Panc1 (cell line): ENCODE measurements at regions not wholly inside any gene's neighbourhood (a gene's known extent, or its start where the extent isn't known, plus 50 kb on each side); places are given as distances from the start of the nearest gene placed in this dataset.

Experiments
- ATAC-seq: fragments of 200-7000 bp; cut with Tn5 transposase; 2 replicates; pipeline ENCODE4 v1.9.1; 2020; ENCODE audit warnings: mild to moderate bottlenecking, moderate library complexity
- BruUV-seq: library from RNA; stranded (reverse); fragments of 400-500 nt; replicated peaks from 2 replicates; lab custom pipeline; 2021; lab: Mats Ljungman, UMichigan
- CTCF ChIA-PET: fragments of 300-600 bp; sonication (Branson Sonifier 250); formaldehyde crosslinking; loops from one replicate; lab custom pipeline; 2022; ENCODE audit warnings: antibody characterized with exemption; lab: Charles Lee
- POLR2A ChIA-PET: fragments of 300-600 bp; sonication (Branson Sonifier 250); formaldehyde crosslinking; loops from one replicate; lab custom pipeline; 2022; ENCODE audit warnings: antibody characterized with exemption; lab: Charles Lee
- DNase-seq: peaks from one replicate; pipeline ENCODE4 v3.0.0-alpha.2; 2010; ENCODE audit warnings: low read depth, low spot score
- H3K27ac ChIP-seq: 2 replicates; pipeline ENCODE4 v1.5.1; 2011; ENCODE audit warnings: mild to moderate bottlenecking, low read length, inconsistent platforms
- H3K27me3 ChIP-seq: fragments of 200-500 bp; sonication (Bioruptor generic); 2 replicates; pipeline ENCODE4 v1.6.0; 2014; ENCODE audit warnings: low read length, inconsistent platforms; ENCODE audit not compliant: control insufficient read depth, insufficient read depth
- H3K36me3 ChIP-seq: fragments of 200-500 bp; sonication (Bioruptor generic); 2 replicates; pipeline ENCODE4 v1.5.1; 2014; ENCODE audit warnings: inconsistent platforms, mild to moderate bottlenecking, low read length, moderate library complexity; ENCODE audit not compliant: control insufficient read depth, insufficient read depth
- H3K4me1 ChIP-seq: 2 replicates; pipeline ENCODE4 v1.5.1; 2011; ENCODE audit warnings: inconsistent platforms, mild to moderate bottlenecking, low read length, moderate library complexity; ENCODE audit not compliant: control insufficient read depth, insufficient read depth
- H3K4me3 ChIP-seq, 2 experiments: 2 replicates each; pipeline ENCODE4 v1.5.1; 2011 to 2012; ENCODE audit warnings: low read depth in 2 of 2, low read length in 2 of 2, mild to moderate bottlenecking in 2 of 2, inconsistent platforms in 1 of 2, moderate library complexity in 1 of 2
- H3K9me3 ChIP-seq: fragments of 200-500 bp; sonication (Bioruptor generic); 2 replicates; pipeline ENCODE4 v1.5.1; 2014; ENCODE audit warnings: low read depth, mild to moderate bottlenecking, inconsistent platforms, low read length, moderate library complexity; ENCODE audit not compliant: control insufficient read depth, insufficient read depth
- CTCF ChIP-seq: fragments of 450-650 bp; IDR thresholded peaks from 2 replicates; pipeline ENCODE4 v1.5.1; 2017; ENCODE audit warnings: mild to moderate bottlenecking
- POLR2AphosphoS5 ChIP-seq: IDR thresholded peaks from 2 replicates; pipeline ENCODE4 v1.6.1; 2012; ENCODE audit warnings: mild to moderate bottlenecking, low read depth, low read length, moderate library complexity
- SIN3A ChIP-seq: IDR thresholded peaks from 2 replicates; pipeline ENCODE4 v1.6.1; 2012; ENCODE audit warnings: low read depth, mild to moderate bottlenecking, low read length, moderate library complexity, borderline replicate concordance; ENCODE audit not compliant: insufficient read depth
- TCF7L2 ChIP-seq: IDR thresholded peaks from 2 replicates; pipeline ENCODE4 v1.6.1; 2011; ENCODE audit warnings: mild to moderate bottlenecking, low read depth, low read length, inconsistent platforms
- in situ Hi-C: cut with HindIII; loops from 2 replicates; pipeline ENCODE4 v1.10.0; 2016; ENCODE audit warnings: low sequenced_read_pairs, low pct_unique_long_range_greater_than_20kb
- intact Hi-C: fragments of 100-400 bp; cut with micrococcal nuclease; formaldehyde crosslinking; loops from one replicate; pipeline ENCODE4 v1.10.0; 2022; ENCODE audit not compliant: unreplicated experiment
- TF ChIP-seq, protein P1 (sequence below), 2 experiments: IDR thresholded peaks; 2 replicates each; pipeline ENCODE4 v1.6.1; 2011 to 2012; ENCODE audit warnings: low read depth in 2 of 2, control low read depth in 1 of 2, low read length in 1 of 2, mild to moderate bottlenecking in 1 of 2, moderate library complexity in 1 of 2; ENCODE audit not compliant: insufficient read depth in 1 of 2

- Histone ChIP-seq H3K9me3 (0 out of 2 replicates have a peak, but pooled peaks cover 5% of the 10 kb centered on the region), H3K27me3 (no peaks in the 10 kb centered on the region), H3K27ac (no peak overlapping the region), H3K36me3 (no peaks in the 10 kb centered on the region), H3K4me3 (no peak overlapping the region), H3K4me1 (peaks cover 4% of the 10 kb centered on the region)
- ChIA-PET CTCF (no interaction called here), POLR2A (no interaction called here)
- BruUV-seq: no TSS peak
- no peak for TF ChIP-seq POLR2AphosphoS5
- TF ChIP-seq, protein P1, sequence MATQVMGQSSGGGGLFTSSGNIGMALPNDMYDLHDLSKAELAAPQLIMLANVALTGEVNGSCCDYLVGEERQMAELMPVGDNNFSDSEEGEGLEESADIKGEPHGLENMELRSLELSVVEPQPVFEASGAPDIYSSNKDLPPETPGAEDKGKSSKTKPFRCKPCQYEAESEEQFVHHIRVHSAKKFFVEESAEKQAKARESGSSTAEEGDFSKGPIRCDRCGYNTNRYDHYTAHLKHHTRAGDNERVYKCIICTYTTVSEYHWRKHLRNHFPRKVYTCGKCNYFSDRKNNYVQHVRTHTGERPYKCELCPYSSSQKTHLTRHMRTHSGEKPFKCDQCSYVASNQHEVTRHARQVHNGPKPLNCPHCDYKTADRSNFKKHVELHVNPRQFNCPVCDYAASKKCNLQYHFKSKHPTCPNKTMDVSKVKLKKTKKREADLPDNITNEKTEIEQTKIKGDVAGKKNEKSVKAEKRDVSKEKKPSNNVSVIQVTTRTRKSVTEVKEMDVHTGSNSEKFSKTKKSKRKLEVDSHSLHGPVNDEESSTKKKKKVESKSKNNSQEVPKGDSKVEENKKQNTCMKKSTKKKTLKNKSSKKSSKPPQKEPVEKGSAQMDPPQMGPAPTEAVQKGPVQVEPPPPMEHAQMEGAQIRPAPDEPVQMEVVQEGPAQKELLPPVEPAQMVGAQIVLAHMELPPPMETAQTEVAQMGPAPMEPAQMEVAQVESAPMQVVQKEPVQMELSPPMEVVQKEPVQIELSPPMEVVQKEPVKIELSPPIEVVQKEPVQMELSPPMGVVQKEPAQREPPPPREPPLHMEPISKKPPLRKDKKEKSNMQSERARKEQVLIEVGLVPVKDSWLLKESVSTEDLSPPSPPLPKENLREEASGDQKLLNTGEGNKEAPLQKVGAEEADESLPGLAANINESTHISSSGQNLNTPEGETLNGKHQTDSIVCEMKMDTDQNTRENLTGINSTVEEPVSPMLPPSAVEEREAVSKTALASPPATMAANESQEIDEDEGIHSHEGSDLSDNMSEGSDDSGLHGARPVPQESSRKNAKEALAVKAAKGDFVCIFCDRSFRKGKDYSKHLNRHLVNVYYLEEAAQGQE (IDR thresholded peaks at IDR 0.05; ENCODE audit: insufficient read depth in 1 of 2, low read depth in 2 of 2, low read length in 1 of 2): no peak
- TF ChIP-seq TCF7L2: no peak
- no peak for TF ChIP-seq CTCF
- ATAC-seq (no peak), DNase-seq (no peak)
- intact Hi-C loops (no loop called here), in situ Hi-C loops (no loop called here)
Observed at GRCh38 chr2:120662746-120663145, 72.9 kb upstream of the GLI2 start.

- Histone ChIP-seq H3K36me3 (no peaks in the 10 kb centered on the region), H3K27me3 (no peaks in the 10 kb centered on the region), H3K4me1 (no peaks in the 10 kb centered on the region), H3K27ac (no peak overlapping the region), H3K9me3 (0 out of 2 replicates have a peak, but pooled peaks cover 5% of the 10 kb centered on the region), H3K4me3 (no peak overlapping the region)
- TF ChIP-seq, protein P1 (IDR thresholded peaks at IDR 0.05; ENCODE audit: insufficient read depth in 1 of 2, low read depth in 2 of 2, low read length in 1 of 2): no peak
- no peak for TF ChIP-seq SIN3A
- DNase-seq: no peak
- intact Hi-C loops (no loop called here), in situ Hi-C loops (no loop called here)
- CTCF ChIA-PET: no interaction called here
- ATAC-seq: no peak
- BruUV-seq: no TSS peak
- POLR2A ChIA-PET: no interaction called here
Observed at GRCh38 chr2:120666433-120666832, 69.2 kb upstream of the GLI2 start.
